Omental fat pad (tissue), 3 donors: ENCODE measurements at regions not wholly inside any gene's neighbourhood (a gene's known extent, or its start where the extent isn't known, plus 50 kb on each side); places are given as distances from the start of the nearest gene placed in this dataset.

Source experiments
- ATAC-seq: fragments of 150-250 bp; one replicate; pipeline ENCODE4 v1.9.1; 2016; ENCODE audit warnings: mild to moderate bottlenecking, moderate library complexity; ENCODE audit not compliant: low FRiP score
- DNase-seq: peaks from one replicate; pipeline ENCODE4 v3.0.0-alpha.2; 2019; ENCODE audit warnings: low spot score
- TF ChIP-seq, protein P1 (sequence below), 3 donors: fragments of 450-650 bp; IDR thresholded peaks; one replicate each; pipeline ENCODE4 v1.5.1; 2016 to 2017; ENCODE audit warnings: antibody characterized with exemption in 3 of 3, mild to moderate bottlenecking in 3 of 3, moderate library complexity in 2 of 3

DNA sequence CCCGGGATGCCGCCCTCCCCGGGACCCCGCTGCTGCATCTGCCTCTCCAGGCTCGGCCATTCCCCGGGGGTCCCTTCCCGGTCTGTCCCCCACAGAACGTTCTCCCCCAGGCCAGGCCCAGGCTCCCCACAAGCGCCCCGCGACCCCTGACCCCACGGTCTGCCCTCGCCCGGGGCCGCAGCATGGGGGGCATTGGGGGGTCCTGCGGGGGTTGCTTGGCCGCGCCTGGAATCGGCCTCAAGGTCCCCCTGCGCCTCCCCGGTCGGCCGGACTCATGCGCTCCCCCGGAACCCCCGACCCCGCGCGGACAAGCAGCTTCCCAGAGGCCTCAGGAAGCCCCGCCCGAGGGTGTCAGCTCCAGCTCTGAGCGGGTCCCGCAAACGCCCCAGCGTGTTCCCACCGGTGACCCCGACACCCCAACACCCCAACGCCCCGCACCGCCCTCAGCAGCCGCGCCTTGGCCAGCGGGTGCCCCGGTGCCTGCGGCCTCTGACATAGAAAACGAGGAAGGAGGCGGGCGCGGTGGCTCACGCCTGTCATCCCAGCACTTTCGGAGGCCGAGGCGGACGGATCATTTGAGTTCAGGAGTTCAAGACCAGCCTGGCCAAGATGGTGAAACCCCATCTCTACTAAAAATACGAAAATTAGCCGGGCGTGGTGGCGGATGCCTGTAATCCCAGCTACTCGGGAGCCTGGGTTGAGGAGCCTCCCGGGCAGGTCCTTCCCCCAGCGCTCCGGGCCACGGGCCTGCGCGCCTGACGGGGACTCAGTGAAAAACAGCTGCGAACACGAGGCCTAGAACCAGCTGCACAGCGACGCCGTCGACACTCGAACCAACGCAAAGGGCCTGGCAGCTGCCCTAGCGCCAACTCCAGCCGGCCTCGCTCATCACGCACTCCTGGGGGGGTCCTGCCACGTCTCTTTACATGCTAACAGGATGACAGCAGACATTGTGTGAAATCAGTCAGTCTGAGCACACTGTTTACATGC is 61.8 kb upstream of the CTDP1 start:
- ATAC-seq (no peak), DNase-seq (no peak)
- TF ChIP-seq, protein P1, sequence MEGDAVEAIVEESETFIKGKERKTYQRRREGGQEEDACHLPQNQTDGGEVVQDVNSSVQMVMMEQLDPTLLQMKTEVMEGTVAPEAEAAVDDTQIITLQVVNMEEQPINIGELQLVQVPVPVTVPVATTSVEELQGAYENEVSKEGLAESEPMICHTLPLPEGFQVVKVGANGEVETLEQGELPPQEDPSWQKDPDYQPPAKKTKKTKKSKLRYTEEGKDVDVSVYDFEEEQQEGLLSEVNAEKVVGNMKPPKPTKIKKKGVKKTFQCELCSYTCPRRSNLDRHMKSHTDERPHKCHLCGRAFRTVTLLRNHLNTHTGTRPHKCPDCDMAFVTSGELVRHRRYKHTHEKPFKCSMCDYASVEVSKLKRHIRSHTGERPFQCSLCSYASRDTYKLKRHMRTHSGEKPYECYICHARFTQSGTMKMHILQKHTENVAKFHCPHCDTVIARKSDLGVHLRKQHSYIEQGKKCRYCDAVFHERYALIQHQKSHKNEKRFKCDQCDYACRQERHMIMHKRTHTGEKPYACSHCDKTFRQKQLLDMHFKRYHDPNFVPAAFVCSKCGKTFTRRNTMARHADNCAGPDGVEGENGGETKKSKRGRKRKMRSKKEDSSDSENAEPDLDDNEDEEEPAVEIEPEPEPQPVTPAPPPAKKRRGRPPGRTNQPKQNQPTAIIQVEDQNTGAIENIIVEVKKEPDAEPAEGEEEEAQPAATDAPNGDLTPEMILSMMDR (IDR thresholded peaks at IDR 0.05) = no peak

DNA sequence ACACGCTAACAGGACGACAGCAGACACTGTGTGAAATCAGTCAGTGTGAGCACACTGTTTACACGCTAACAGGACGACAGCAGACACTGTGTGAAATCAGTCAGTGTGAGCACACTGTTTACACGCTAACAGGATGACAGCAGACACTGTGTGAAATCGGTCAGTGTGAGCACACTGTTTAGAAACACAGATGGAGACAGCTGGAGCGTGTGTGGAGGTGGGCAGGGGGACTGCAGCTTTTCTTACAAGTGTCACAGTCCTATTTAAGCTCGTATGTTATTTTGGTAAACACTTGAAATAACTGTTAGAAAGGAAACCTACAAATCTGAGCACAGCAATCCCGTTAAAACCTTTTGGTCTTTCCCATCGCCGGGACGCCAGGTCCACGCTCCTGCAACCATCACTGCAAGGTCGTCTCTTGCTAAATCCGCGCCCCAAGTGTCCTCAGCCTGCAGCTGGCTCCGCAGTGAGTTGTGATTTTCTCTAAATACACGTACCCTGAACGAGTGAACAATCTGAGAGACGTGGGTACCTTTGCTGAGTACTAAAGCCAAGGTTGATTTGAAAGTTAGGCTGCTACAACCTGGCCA is 58.9 kb upstream of the CTDP1 start:
- DNase-seq = no peak
- ATAC-seq = no peak
- TF ChIP-seq, protein P1 (IDR thresholded peaks at IDR 0.05) = no peak

DNA sequence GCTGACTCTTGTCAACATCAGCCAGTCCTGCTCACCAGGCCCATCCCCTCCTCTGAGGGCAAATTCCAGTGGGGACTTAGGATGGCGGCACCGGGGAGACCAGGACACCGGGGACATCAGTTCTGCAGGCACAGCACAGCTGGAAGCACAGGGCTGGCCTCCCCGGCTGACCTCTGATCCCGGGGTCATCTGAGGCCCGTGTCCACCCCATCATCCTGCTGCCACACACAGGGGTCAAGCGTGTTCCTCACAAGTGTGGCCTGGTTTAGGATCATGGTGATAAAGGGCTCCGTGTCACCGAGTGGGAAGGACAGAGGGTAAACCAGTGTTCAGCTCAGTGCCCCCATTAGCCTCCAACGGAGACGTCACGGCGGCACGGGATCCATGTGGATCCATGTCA is 58.1 kb upstream of the CTDP1 start:
- ATAC-seq = no peak
- TF ChIP-seq, protein P1 (IDR thresholded peaks at IDR 0.05) = no peak
- no peak for DNase-seq

DNA sequence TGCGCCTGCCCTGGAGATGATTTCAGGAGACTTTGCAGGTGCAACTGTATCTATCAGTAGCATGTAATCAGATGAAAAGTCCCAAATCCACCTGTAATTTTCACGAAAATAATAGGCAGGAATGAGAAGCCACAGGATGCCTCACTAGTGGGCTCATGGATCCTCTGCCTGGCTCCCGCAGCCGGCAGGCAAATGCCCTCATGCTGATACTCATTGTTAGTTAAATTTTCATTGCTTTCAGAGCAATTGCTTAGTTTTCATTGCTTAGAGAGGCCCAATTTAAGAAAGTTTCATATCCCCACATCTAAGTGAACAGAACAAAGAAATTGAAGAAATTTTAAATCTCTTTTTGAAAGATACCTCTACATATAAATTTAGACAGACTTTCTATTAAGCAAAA is 57.6 kb upstream of the CTDP1 start:
- DNase-seq (no peak), ATAC-seq (no peak)
- TF ChIP-seq, protein P1 (IDR thresholded peaks at IDR 0.05) = no peak

DNA sequence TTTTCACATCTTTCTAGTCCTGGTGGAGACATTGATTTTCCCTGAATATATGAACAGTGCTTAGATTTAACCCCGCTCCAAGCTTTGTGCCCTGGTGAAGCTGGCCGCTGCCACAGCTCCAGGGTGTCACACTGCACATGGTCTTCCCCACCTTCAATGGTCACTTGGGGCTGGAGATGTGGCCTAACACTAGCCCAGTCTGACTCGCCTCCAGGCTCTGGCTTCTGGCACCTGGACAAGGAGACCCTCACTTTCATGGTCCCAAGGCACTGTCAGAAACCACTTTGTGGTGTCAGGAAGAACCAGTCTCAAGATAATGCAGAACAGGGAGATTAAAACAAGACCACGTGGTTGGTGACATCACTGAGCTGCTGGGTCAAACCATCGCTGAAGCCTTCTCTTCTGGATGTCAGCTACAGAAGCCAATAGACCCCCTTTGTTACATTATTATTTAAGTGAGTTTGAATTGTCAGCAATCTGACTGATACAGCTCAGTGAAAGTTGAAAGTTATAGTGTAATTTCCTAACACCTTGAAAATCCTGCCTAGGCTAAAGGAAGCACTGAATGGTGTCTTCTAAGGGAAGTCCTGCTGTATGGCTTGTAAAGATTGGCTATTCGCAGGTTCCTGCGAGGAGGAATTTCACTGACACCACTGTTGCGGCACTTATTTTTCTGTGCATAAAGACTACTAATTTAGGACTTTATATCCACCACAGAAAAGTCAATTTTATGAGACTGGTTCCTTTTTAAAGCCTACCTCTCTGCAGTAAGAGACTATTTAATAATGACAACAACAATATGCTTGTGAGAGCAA is 55.0 kb upstream of the CTDP1 start:
- ATAC-seq (no peak), DNase-seq (no peak)
- TF ChIP-seq, protein P1 (IDR thresholded peaks at IDR 0.05) = no peak

DNA sequence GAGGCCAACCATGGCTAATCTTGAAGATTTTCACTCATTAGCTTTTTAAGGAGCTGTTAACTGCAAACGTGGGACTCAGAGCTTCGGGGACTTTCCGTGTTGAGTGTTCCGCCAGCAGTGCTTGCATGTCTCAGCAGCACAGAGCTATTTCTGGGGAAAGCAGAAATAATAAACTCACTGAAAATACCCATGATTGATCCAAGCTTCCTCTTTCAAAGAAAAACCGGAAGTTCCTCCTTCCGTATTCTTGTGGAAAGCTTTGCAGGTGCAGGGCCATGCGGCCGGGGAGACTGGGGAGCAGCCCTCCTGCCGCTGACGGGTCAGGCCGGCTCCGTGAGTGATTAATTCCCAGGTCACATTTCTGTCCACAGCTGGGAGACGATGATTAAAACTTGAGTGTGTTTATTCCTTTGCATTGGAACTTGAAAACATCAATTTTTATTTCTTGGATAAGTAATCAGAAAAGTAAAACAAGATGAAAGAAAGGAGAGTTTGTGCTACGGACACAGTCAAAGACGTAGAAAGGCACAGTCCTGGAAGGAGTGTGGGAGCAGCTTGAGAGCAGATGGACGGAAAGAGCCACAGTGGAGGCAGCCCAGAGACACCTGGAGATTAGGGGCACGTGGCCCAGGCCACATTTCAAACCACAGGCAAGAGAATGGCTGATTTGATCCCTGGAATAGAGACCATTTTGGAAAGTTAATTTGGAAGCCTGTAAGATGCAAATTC is 54.2 kb upstream of the CTDP1 start:
- TF ChIP-seq, protein P1 (IDR thresholded peaks at IDR 0.05) = no peak
- DNase-seq (no peak), ATAC-seq (no peak)
